Ascending aorta (tissue), 2 donors: ENCODE measurements at regions not wholly inside any gene's neighbourhood (a gene's known extent, or its start where the extent isn't known, plus 50 kb on each side); places are given as distances from the start of the nearest gene placed in this dataset.

ENCODE experiments used
- DNase-seq, 2 donors: peaks; one replicate each; pipeline ENCODE4 v3.0.0-alpha.2; 2019; ENCODE audit warnings: low spot score in 2 of 2
- H3K27ac ChIP-seq, 2 donors: fragments of 200-600 bp; sonication (generic); one replicate each; pipeline ENCODE4 v1.5.1; 2016 to 2017; ENCODE audit warnings: mild to moderate bottlenecking in 1 of 2
- H3K27me3 ChIP-seq: fragments of 200-600 bp; sonication (generic); one replicate; pipeline ENCODE4 v1.5.1; 2017
- H3K36me3 ChIP-seq, 2 donors: fragments of 200-600 bp; sonication (generic); one replicate each; pipeline ENCODE4 v1.5.1; 2016
- H3K4me1 ChIP-seq, 2 donors: fragments of 200-600 bp; sonication (generic); one replicate each; pipeline ENCODE4 v1.5.1; 2016 to 2017; ENCODE audit warnings: mild to moderate bottlenecking in 1 of 2
- H3K4me3 ChIP-seq, 2 donors: fragments of 200-600 bp; sonication (generic); one replicate each; pipeline ENCODE4 v1.5.1; 2016 to 2017; ENCODE audit warnings: mild to moderate bottlenecking in 1 of 2
- H3K9me3 ChIP-seq, 2 donors: fragments of 200-600 bp; sonication (generic); one replicate each; pipeline ENCODE4 v1.5.1; 2016
- intact Hi-C: fragments of 100-400 bp; cut with DNase I; formaldehyde crosslinking; loops from one replicate; pipeline ENCODE4 v1.15.1; 2023
- TF ChIP-seq, protein P1 (sequence below), 3 experiments: fragments of 200-600 bp in 2 of 3; fragments of 450-650 bp in 1 of 3; sonication (generic) in 2 of 3; IDR thresholded peaks; one replicate each; pipeline ENCODE4 v1.5.1; 2016 to 2019; ENCODE audit warnings: antibody characterized with exemption in 3 of 3, mild to moderate bottlenecking in 1 of 3, moderate library complexity in 1 of 3

DNA sequence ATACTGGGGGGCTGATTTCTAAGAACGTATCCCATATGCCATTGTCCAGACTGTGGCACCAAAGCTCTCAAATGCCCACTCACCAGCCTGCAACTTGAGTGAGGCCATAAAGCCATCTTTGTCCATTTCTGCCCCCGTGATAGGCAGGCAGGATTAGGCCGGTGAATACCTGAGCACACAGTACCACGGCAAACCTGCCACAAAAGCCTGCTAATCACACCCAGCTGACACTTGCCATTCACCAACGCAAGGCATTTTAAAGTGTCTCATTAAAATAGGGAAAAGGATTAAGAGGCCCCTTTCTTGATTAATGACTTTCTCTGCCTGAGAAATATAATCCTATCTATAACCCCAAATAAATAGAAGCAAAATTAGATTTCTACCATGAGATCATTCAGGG, 111.4 kb upstream of the NANOS1 start:
- TF ChIP-seq, protein P1, sequence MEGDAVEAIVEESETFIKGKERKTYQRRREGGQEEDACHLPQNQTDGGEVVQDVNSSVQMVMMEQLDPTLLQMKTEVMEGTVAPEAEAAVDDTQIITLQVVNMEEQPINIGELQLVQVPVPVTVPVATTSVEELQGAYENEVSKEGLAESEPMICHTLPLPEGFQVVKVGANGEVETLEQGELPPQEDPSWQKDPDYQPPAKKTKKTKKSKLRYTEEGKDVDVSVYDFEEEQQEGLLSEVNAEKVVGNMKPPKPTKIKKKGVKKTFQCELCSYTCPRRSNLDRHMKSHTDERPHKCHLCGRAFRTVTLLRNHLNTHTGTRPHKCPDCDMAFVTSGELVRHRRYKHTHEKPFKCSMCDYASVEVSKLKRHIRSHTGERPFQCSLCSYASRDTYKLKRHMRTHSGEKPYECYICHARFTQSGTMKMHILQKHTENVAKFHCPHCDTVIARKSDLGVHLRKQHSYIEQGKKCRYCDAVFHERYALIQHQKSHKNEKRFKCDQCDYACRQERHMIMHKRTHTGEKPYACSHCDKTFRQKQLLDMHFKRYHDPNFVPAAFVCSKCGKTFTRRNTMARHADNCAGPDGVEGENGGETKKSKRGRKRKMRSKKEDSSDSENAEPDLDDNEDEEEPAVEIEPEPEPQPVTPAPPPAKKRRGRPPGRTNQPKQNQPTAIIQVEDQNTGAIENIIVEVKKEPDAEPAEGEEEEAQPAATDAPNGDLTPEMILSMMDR (IDR thresholded peaks at IDR 0.05), result no peak

DNA sequence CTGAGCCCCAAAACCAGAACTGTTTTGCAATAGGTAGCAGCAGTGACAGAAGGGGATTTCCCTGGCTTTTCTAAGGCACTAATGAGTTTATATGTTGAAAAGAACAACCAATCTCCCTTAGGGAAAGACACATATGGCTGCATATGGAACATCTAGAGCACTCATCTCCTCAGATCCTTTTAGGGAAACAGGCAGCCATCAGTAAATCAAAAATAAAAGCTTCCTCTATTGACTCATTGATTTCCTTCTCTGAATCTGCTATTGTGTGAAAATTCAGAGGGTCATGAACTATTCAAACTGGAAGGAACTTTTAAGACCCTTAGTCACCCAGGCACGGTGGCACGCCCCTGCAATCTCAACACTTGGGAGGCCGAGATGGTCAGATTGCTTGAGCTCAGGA, 110.9 kb upstream of the NANOS1 start:
- Histone ChIP-seq H3K27me3 (no peaks in the 10 kb centered on the region), H3K4me3 (no peak overlapping the region), H3K9me3 (no peaks in the 10 kb centered on the region), H3K4me1 (no peaks in the 10 kb centered on the region), H3K27ac (no peak overlapping the region), H3K36me3 (no peaks in the 10 kb centered on the region)
- TF ChIP-seq, protein P1 (IDR thresholded peaks at IDR 0.05), result no peak
- intact Hi-C loops, result no loop called here
- no peak for DNase-seq

More for the DNA sequence above, 111.4 kb upstream of the NANOS1 start:
- no peak overlapping the region for H3K4me3 ChIP-seq
- H3K4me1 ChIP-seq, result no peaks in the 10 kb centered on the region
- intact Hi-C loops, result no loop called here
- no peaks in the 10 kb centered on the region for H3K36me3 ChIP-seq
- H3K27me3 ChIP-seq, result no peaks in the 10 kb centered on the region
- H3K9me3 ChIP-seq, result no peaks in the 10 kb centered on the region
- DNase-seq, result no peak
- no peak overlapping the region for H3K27ac ChIP-seq

DNA sequence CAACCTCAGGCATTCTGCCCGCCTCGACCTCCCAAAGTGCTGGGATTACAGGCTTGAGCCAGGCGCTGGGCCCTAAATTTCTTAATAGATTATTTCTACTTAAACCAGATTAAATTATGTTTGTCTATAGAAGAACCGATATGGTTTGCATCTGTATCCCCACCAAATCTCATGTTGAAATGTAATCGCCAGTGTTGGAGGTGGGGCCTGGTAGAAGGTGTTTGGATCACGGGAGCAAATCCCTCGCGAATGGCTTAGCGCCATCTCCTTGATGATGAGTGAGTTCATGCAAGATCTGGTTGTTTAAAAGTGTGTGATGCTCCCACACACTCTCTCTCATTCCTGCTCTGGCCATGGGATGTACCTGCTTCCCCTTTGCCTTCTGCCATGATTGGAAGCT, 109.3 kb upstream of the NANOS1 start:
- Histone ChIP-seq H3K9me3 (no peaks in the 10 kb centered on the region), H3K4me1 (no peaks in the 10 kb centered on the region), H3K36me3 (no peaks in the 10 kb centered on the region), H3K4me3 (no peak overlapping the region), H3K27me3 (no peaks in the 10 kb centered on the region), H3K27ac (no peak overlapping the region)
- TF ChIP-seq, protein P1 (IDR thresholded peaks at IDR 0.05), result no peak
- intact Hi-C loops, result no loop called here
- DNase-seq, result no peak

DNA sequence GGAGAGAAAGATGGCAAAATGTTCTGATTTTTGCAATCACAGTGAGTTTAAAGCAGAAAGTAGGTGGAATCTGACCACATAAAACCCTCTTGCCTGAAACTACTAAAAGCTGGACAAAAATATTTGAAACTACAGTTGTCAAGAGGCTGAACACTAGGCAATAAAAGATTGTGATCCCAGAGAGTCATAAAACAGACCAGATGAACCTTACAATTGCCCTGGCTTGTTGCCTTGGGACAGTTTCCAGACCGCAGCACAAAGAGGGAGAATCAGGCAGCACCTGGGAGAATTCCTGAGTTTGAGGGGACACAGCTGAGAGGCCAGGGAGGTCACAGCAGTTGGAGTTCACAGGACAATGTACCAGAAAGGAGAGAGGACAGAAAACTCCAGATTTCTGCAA, 107.3 kb upstream of the NANOS1 start:
- Histone ChIP-seq H3K36me3 (no peaks in the 10 kb centered on the region), H3K4me3 (no peak overlapping the region), H3K4me1 (no peaks in the 10 kb centered on the region), H3K27ac (no peak overlapping the region), H3K27me3 (no peaks in the 10 kb centered on the region), H3K9me3 (no peaks in the 10 kb centered on the region)
- no peak for DNase-seq
- TF ChIP-seq, protein P1 (IDR thresholded peaks at IDR 0.05), result no peak
- intact Hi-C loops, result no loop called here

DNA sequence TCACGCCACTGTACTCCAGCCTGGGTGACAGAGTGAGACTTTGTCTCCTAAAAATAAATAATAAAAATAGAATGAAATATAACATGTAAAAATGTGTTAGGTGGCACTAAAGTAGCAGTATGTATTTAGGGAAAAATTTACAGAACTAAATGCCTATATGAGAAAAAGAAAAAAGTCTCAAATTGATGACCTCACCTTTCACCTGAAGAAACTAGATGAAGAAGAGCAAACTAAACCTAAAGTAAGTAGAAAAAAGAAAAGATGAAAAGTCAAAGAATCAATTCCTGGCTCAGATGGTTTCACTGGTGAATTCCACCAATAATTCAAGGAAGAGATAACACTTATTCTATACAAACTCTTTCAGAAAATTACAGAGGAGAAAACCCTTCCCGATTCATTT, 106.5 kb upstream of the NANOS1 start:
- intact Hi-C loops, result no loop called here
- no peaks in the 10 kb centered on the region for H3K27me3 ChIP-seq
- H3K27ac ChIP-seq, result no peak overlapping the region
- no peak overlapping the region for H3K4me3 ChIP-seq
- H3K4me1 ChIP-seq, result no peaks in the 10 kb centered on the region
- no peak for DNase-seq
- no peaks in the 10 kb centered on the region for H3K36me3 ChIP-seq
- TF ChIP-seq, protein P1 (IDR thresholded peaks at IDR 0.05), result no peak
- no peaks in the 10 kb centered on the region for H3K9me3 ChIP-seq

DNA sequence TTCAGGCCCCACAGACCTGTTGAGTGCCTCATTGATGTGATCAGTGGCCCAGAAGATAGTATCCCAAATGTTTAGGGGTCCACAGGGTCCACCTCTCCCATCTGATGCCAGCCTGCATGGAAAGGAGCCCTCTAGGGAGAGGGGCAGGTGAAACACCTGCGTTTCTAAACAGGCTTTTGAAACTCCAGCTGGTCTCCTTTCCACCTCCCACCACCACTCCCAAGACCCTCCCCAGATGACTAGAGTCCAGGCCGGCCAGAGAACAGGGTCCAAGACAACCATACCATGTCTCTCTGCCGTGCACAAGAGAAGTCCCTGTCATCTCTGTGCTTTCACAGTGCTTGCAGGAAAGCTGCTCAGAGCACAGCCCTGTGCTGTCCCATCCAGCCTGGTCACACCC, 105.0 kb upstream of the NANOS1 start:
- intact Hi-C loops, result no loop called here
- no peaks in the 10 kb centered on the region for H3K4me1 ChIP-seq
- DNase-seq, result no peak
- TF ChIP-seq, protein P1 (IDR thresholded peaks at IDR 0.05), result no peak
- no peaks in the 10 kb centered on the region for H3K36me3 ChIP-seq
- no peak overlapping the region for H3K27ac ChIP-seq
- H3K27me3 ChIP-seq, result no peaks in the 10 kb centered on the region
- no peaks in the 10 kb centered on the region for H3K9me3 ChIP-seq
- H3K4me3 ChIP-seq, result no peak overlapping the region
